WERI-Rb-1 (cell line): ENCODE measurements at regions not wholly inside any gene's neighbourhood (a gene's known extent, or its start where the extent isn't known, plus 50 kb on each side); places are given as distances from the start of the nearest gene placed in this dataset.

ENCODE experiments used
- DNase-seq: peaks from one replicate; pipeline ENCODE4 v3.0.0-alpha.2; 2020
- H3K27ac ChIP-seq: fragments of 250-450 bp; sonication (Bioruptor Pico); 2 replicates; pipeline ENCODE4 v1.5.1; 2020; ENCODE audit warnings: mild to moderate bottlenecking, moderate library complexity
- H3K27me3 ChIP-seq: fragments of 250-450 bp; sonication (Bioruptor Pico); 2 replicates; pipeline ENCODE4 v1.5.1; 2021; ENCODE audit warnings: mild to moderate bottlenecking, low read depth, moderate library complexity; ENCODE audit not compliant: insufficient read depth, severe bottlenecking
- H3K36me3 ChIP-seq: fragments of 250-450 bp; sonication (Bioruptor Pico); 2 replicates; pipeline ENCODE4 v1.5.1; 2020; ENCODE audit warnings: mild to moderate bottlenecking, moderate library complexity
- H3K4me3 ChIP-seq: 2 replicates; pipeline ENCODE4 v1.5.1; 2011; ENCODE audit warnings: low read depth, mild to moderate bottlenecking, control low read depth, low read length
- H3K9me3 ChIP-seq: fragments of 250-450 bp; sonication (Bioruptor Pico); 2 replicates; pipeline ENCODE4 v1.5.1; 2021; ENCODE audit warnings: mild to moderate bottlenecking, moderate library complexity; ENCODE audit not compliant: severe bottlenecking
- CTCF ChIP-seq: IDR thresholded peaks from 2 replicates; pipeline ENCODE4 v1.5.1; 2011; ENCODE audit warnings: low read depth, mild to moderate bottlenecking, control low read depth, inconsistent platforms, low read length

- Histone ChIP-seq H3K27me3 (no peaks in the 10 kb centered on the region), H3K27ac (no peak overlapping the region), H3K4me3 (no peak overlapping the region), H3K36me3 (no peaks in the 10 kb centered on the region), H3K9me3 (peaks cover 10% of the 10 kb centered on the region)
- DNase-seq = no peak
- no peak for TF ChIP-seq CTCF
Observed at GRCh38 chr5:9987101-9987500, 262.6 kb downstream of the ATPSCKMT start.

- no peak overlapping the region for H3K4me3 ChIP-seq
- no peak for TF ChIP-seq CTCF
Observed at GRCh38 chr5:9977070-9977469, 272.6 kb downstream of the ATPSCKMT start.

GRCh38 chr5:9976621-9977020 is 273.1 kb downstream of the ATPSCKMT start:
- no peak for DNase-seq
- H3K27ac ChIP-seq = no peak overlapping the region
- H3K36me3 ChIP-seq = no peaks in the 10 kb centered on the region
- no peaks in the 10 kb centered on the region for H3K9me3 ChIP-seq
- H3K4me3 ChIP-seq = no peak overlapping the region
- no peaks in the 10 kb centered on the region for H3K27me3 ChIP-seq
- TF ChIP-seq CTCF = no peak

More at GRCh38 chr5:9977070-9977469, 272.6 kb downstream of the ATPSCKMT start:
- Histone ChIP-seq H3K9me3 (no peaks in the 10 kb centered on the region), H3K27me3 (no peaks in the 10 kb centered on the region), H3K36me3 (no peaks in the 10 kb centered on the region), H3K27ac (no peak overlapping the region)
- DNase-seq = no peak

GRCh38 chr5:9972059-9972458 is 277.6 kb downstream of the ATPSCKMT start:
- Histone ChIP-seq H3K27ac (no peak overlapping the region), H3K27me3 (no peaks in the 10 kb centered on the region), H3K9me3 (peaks cover 3% of the 10 kb centered on the region), H3K36me3 (no peaks in the 10 kb centered on the region), H3K4me3 (no peak overlapping the region)
- no peak for DNase-seq
- no peak for TF ChIP-seq CTCF

GRCh38 chr5:9971301-9971700 is 278.4 kb downstream of the ATPSCKMT start:
- Histone ChIP-seq H3K4me3 (no peak overlapping the region), H3K36me3 (no peaks in the 10 kb centered on the region), H3K9me3 (peaks cover 3% of the 10 kb centered on the region), H3K27ac (no peak overlapping the region), H3K27me3 (no peaks in the 10 kb centered on the region)
- no peak for TF ChIP-seq CTCF
- no peak for DNase-seq

GRCh38 chr5:9958914-9959313 is 290.8 kb downstream of the ATPSCKMT start:
- H3K27me3 ChIP-seq = no peaks in the 10 kb centered on the region
- no peak for DNase-seq
- no peak overlapping the region for H3K27ac ChIP-seq
- no peaks in the 10 kb centered on the region for H3K36me3 ChIP-seq
- no peak for TF ChIP-seq CTCF
- no peaks in the 10 kb centered on the region for H3K9me3 ChIP-seq
- H3K4me3 ChIP-seq = no peak overlapping the region
